Bronchial epithelial cell (primary cell): ENCODE measurements at regions not wholly inside any gene's neighbourhood (a gene's known extent, or its start where the extent isn't known, plus 50 kb on each side); places are given as distances from the start of the nearest gene placed in this dataset.

Experiments used
- DNase-seq: peaks from one replicate; pipeline ENCODE4 v3.0.0-alpha.2; 2010; ENCODE audit warnings: low read depth
- FAIRE-seq: peaks from 2 replicates; lab custom pipeline; 2011; peaks lifted over from hg19 to GRCh38; lab: Jason Lieb, UNC
- H3K27me3 ChIP-seq: 2 replicates; pipeline ENCODE4 v1.5.1; 2011; ENCODE audit warnings: low read length; ENCODE audit not compliant: control insufficient read depth, insufficient read depth
- H3K36me3 ChIP-seq: 2 replicates; pipeline ENCODE4 v1.5.1; 2011; ENCODE audit warnings: low read length; ENCODE audit not compliant: control insufficient read depth, insufficient read depth
- H3K4me3 ChIP-seq: 2 replicates; pipeline ENCODE4 v1.5.1; 2011; ENCODE audit warnings: mild to moderate bottlenecking, low read depth, low read length, control low read depth
- CTCF ChIP-seq: IDR thresholded peaks from 2 replicates; pipeline ENCODE4 v1.5.1; 2011; ENCODE audit warnings: mild to moderate bottlenecking, moderate library complexity, low read length, control low read depth, inconsistent platforms; ENCODE audit not compliant: insufficient read depth, severe bottlenecking

GRCh38 chr2:163420604-163421003 is 315.2 kb downstream of the FIGN start:
- Histone ChIP-seq H3K36me3 (no peaks in the 10 kb centered on the region), H3K27me3 (no peaks in the 10 kb centered on the region), H3K4me3 (no peak overlapping the region)
- TF ChIP-seq CTCF, result no peak
- FAIRE-seq (no peak), DNase-seq (no peak)

DNA sequence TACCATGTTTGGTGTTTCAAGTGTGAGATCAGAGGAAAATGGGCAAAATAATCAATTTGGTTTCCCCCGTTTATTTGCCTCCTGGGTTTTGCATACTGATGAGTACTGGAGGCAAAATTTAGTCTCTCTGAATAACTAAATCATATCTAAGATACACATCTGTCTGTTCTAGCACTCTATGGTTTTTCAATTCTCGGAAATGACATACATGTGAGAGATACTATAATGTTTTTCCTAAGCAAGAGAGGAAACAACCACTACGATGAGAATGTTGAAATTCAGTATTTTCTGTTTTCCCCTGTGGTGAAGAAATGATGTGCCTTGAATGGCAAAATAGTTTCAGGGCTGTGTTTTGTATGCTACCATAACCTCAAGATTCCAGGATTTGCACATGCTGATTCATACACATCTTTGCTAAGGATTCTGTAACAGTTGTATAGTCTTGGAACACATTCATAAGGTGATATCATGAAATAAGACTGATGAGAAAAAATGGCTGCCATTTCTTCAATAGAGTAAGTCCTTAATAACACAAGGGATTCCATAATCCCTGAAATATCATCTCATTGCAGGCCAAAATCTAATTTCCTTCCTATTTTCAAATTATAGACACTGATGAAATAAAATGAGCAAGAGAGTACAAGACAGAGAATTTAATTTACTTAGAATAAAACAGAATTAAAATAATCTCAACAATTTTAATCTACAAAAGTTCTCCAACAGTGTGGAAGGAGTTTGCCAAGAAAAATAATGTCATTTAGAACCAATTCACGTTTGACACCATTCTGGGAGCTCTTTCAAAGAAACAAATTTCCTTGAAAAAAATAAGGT is 316.6 kb downstream of the FIGN start:
- DNase-seq, result no peak
- no peak for TF ChIP-seq CTCF
- no peaks in the 10 kb centered on the region for H3K36me3 ChIP-seq
- no peak overlapping the region for H3K4me3 ChIP-seq
- H3K27me3 ChIP-seq, result no peaks in the 10 kb centered on the region
- FAIRE-seq, result no peak

- no peaks in the 10 kb centered on the region for H3K36me3 ChIP-seq
- TF ChIP-seq CTCF, result no peak
- no peak overlapping the region for H3K4me3 ChIP-seq
- H3K27me3 ChIP-seq, result no peaks in the 10 kb centered on the region
- DNase-seq (no peak), FAIRE-seq (no peak)
Measured at GRCh38 chr2:163417596-163418337, 318.0 kb downstream of the FIGN start.

GRCh38 chr2:163414121-163414520 is 321.7 kb downstream of the FIGN start:
- no peak for TF ChIP-seq CTCF
- Histone ChIP-seq H3K36me3 (no peaks in the 10 kb centered on the region), H3K4me3 (no peak overlapping the region), H3K27me3 (no peaks in the 10 kb centered on the region)
- no peak for DNase-seq
- no peak for FAIRE-seq

DNA sequence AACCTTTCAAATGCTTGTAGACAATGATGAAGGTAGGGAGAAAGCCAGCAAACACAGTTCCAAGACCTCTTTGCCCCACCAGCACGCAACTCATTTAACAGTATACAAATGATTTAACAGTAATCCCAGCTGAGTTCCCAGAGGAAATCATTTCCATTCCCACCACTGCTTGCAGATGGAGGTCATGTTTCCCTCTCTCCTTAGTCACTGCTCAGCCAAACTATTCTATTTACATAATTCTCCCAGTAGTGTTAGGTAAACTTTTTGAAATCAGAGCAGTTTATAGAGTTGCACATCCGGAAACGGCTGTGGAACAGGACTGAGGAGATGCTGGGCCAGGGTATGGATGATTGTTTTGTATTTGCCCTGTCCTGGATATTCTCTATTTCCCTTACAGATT is 328.5 kb downstream of the FIGN start:
- DNase-seq (peak; percentile 12), FAIRE-seq (no peak)
- Histone ChIP-seq H3K36me3 (no peaks in the 10 kb centered on the region), H3K27me3 (no peaks in the 10 kb centered on the region), H3K4me3 (no peak overlapping the region)
- no peak for TF ChIP-seq CTCF
